Thoracic aorta (tissue), 2 donors: ENCODE measurements at regions not wholly inside any gene's neighbourhood (a gene's known extent, or its start where the extent isn't known, plus 50 kb on each side); places are given as distances from the start of the nearest gene placed in this dataset.

Source experiments
- ATAC-seq: fragments of 150-250 bp; one replicate; pipeline ENCODE4 v1.8.0; 2017; ENCODE audit warnings: low read depth; ENCODE audit not compliant: insufficient number of reproducible peaks, low FRiP score
- DNase-seq: peaks from one replicate; pipeline ENCODE4 v3.0.0-alpha.2; 2020; ENCODE audit warnings: low spot score
- H3K27ac ChIP-seq, 2 donors: fragments of 200-600 bp; sonication (generic); 1 replicate in 1 of 2; 2 replicates in 1 of 2; pipeline ENCODE4 v1.5.1; 2016; ENCODE audit warnings: mild to moderate bottlenecking in 2 of 2, moderate library complexity in 2 of 2
- H3K27me3 ChIP-seq: fragments of 200-600 bp; sonication (generic); replicated peaks from 2 replicates; pipeline ENCODE4 v1.6.0; 2016; ENCODE audit warnings: mild to moderate bottlenecking; ENCODE audit not compliant: insufficient read depth
- H3K36me3 ChIP-seq: fragments of 200-600 bp; sonication (generic); one replicate; pipeline ENCODE4 v1.5.1; 2016
- H3K4me1 ChIP-seq, 2 donors: fragments of 200-600 bp; sonication (generic); 1 replicate in 1 of 2; 2 replicates in 1 of 2; pipeline versions ENCODE4 v1.5.1 to v1.6.0; 2016; ENCODE audit warnings: low read depth in 2 of 2, mild to moderate bottlenecking in 1 of 2; ENCODE audit not compliant: control insufficient read depth in 1 of 2
- H3K4me3 ChIP-seq: fragments of 200-600 bp; sonication (generic); 2 replicates; pipeline ENCODE4 v1.5.1; 2016; ENCODE audit warnings: mild to moderate bottlenecking
- H3K9me3 ChIP-seq: fragments of 200-600 bp; sonication (generic); 2 replicates; pipeline ENCODE4 v1.5.1; 2016
- TF ChIP-seq, protein P1 (sequence below): fragments of 200-600 bp; sonication (generic); IDR thresholded peaks from one replicate; pipeline ENCODE4 v1.5.1; 2019; ENCODE audit warnings: antibody characterized with exemption

DNA sequence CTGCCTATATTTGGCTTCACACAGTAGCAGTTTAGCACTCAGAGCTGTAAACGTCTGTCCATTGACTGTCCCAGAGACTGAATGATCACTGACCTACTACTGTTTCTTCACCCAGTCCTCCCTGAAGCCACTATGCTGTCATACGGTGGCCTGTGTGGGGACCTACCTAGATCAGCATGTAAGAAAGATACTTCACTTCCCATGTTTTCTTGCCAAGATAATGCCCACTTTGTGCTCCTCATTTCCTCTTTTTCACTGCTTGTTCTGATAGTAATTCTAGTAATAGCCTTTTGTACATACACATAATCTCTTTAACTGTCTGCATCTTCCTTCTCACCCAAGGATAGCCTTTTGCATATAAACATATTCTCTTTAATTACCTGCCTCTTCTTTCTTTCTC is 109.9 kb upstream of the TIAM2 start:
- TF ChIP-seq, protein P1, sequence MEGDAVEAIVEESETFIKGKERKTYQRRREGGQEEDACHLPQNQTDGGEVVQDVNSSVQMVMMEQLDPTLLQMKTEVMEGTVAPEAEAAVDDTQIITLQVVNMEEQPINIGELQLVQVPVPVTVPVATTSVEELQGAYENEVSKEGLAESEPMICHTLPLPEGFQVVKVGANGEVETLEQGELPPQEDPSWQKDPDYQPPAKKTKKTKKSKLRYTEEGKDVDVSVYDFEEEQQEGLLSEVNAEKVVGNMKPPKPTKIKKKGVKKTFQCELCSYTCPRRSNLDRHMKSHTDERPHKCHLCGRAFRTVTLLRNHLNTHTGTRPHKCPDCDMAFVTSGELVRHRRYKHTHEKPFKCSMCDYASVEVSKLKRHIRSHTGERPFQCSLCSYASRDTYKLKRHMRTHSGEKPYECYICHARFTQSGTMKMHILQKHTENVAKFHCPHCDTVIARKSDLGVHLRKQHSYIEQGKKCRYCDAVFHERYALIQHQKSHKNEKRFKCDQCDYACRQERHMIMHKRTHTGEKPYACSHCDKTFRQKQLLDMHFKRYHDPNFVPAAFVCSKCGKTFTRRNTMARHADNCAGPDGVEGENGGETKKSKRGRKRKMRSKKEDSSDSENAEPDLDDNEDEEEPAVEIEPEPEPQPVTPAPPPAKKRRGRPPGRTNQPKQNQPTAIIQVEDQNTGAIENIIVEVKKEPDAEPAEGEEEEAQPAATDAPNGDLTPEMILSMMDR: no peak
- ATAC-seq (no peak), DNase-seq (no peak)
- Histone ChIP-seq H3K9me3 (no peaks in the 10 kb centered on the region), H3K4me3 (no peak overlapping the region), H3K4me1 (peaks cover 5 to 18% of the 10 kb centered on the region in 2 donors), H3K36me3 (no peaks in the 10 kb centered on the region), H3K27ac (no peak overlapping the region), H3K27me3 (no peaks in the 10 kb centered on the region)

- no peak for ATAC-seq
- H3K27me3 ChIP-seq: no peaks in the 10 kb centered on the region
- no peak overlapping the region for H3K4me3 ChIP-seq
- no peak overlapping the region for H3K27ac ChIP-seq
- TF ChIP-seq, protein P1: no peak
- H3K9me3 ChIP-seq: no peaks in the 10 kb centered on the region
- peaks cover 5 to 18% of the 10 kb centered on the region in 2 donors for H3K4me1 ChIP-seq
- no peaks in the 10 kb centered on the region for H3K36me3 ChIP-seq
- DNase-seq: no peak
These were observed 109.1 kb upstream of the TIAM2 start for GRCh38 chr6:154886016-154886415.

GRCh38 chr6:154886471-154886870 is 108.6 kb upstream of the TIAM2 start:
- TF ChIP-seq, protein P1: no peak
- no peak for DNase-seq

GRCh38 chr6:154887051-154887450 is 108.1 kb upstream of the TIAM2 start:
- no peak for ATAC-seq
- TF ChIP-seq, protein P1: no peak
- Histone ChIP-seq H3K36me3 (no peaks in the 10 kb centered on the region), H3K27me3 (no peaks in the 10 kb centered on the region), H3K4me3 (no peak overlapping the region), H3K9me3 (no peaks in the 10 kb centered on the region), H3K27ac (no peak overlapping the region), H3K4me1 (peaks cover 5 to 22% of the 10 kb centered on the region in 2 donors)
- no peak for DNase-seq

More at GRCh38 chr6:154886471-154886870, 108.6 kb upstream of the TIAM2 start:
- no peak overlapping the region for H3K27ac ChIP-seq
- H3K27me3 ChIP-seq: no peaks in the 10 kb centered on the region
- no peaks in the 10 kb centered on the region for H3K9me3 ChIP-seq
- H3K4me1 ChIP-seq: peaks cover 5 to 18% of the 10 kb centered on the region in 2 donors
- no peaks in the 10 kb centered on the region for H3K36me3 ChIP-seq
- ATAC-seq: no peak
- H3K4me3 ChIP-seq: no peak overlapping the region

- Histone ChIP-seq H3K36me3 (no peaks in the 10 kb centered on the region), H3K27ac (no peak overlapping the region), H3K9me3 (no peaks in the 10 kb centered on the region), H3K27me3 (no peaks in the 10 kb centered on the region), H3K4me3 (no peak overlapping the region), H3K4me1 (peaks cover 5 to 38% of the 10 kb centered on the region in 2 donors)
- ATAC-seq (no peak), DNase-seq (no peak)
- TF ChIP-seq, protein P1: no peak
These were observed 106.5 kb upstream of the TIAM2 start for GRCh38 chr6:154888421-154889295.
